OCI-LY7 (cell line): ENCODE measurements at regions not wholly inside any gene's neighbourhood (a gene's known extent, or its start where the extent isn't known, plus 50 kb on each side); places are given as distances from the start of the nearest gene placed in this dataset.

Experiments
- BruUV-seq: library from RNA; stranded (reverse); fragments of 400-500 nt; replicated peaks from 2 replicates; lab custom pipeline; 2021; lab: Mats Ljungman, UMichigan
- CTCF ChIA-PET: fragments of 300-600 bp; sonication (Branson Sonifier 250); formaldehyde crosslinking; loops from one replicate; lab custom pipeline; 2022; ENCODE audit warnings: antibody characterized with exemption; ENCODE audit not compliant: unreplicated experiment; lab: Charles Lee
- POLR2A ChIA-PET: fragments of 300-600 bp; sonication (Branson Sonifier 250); formaldehyde crosslinking; loops from one replicate; lab custom pipeline; 2022; ENCODE audit warnings: antibody characterized with exemption; lab: Charles Lee
- DNase-seq: peaks from one replicate; pipeline ENCODE4 v3.0.0-alpha.2; 2015; ENCODE audit warnings: low spot score
- H2AFZ ChIP-seq: fragments of 200-600 bp; sonication (generic), shearing (Covaris generic); 2 replicates; pipeline ENCODE4 v1.6.1; 2014; ENCODE audit warnings: mild to moderate bottlenecking, antibody characterized with exemption, low read length, moderate library complexity
- H3K27ac ChIP-seq: fragments of 200-600 bp; sonication (generic); 2 replicates; pipeline ENCODE4 v1.5.1; 2014; ENCODE audit warnings: mixed run types, low read depth, mild to moderate bottlenecking, moderate library complexity, low read length, inconsistent platforms; ENCODE audit not compliant: poor library complexity, severe bottlenecking
- H3K36me3 ChIP-seq: fragments of 200-600 bp; sonication (generic); 2 replicates; pipeline ENCODE4 v1.6.1; 2014; ENCODE audit warnings: mild to moderate bottlenecking, antibody characterized with exemption, low read length, moderate library complexity, mixed read lengths; ENCODE audit not compliant: insufficient read depth
- H3K4me1 ChIP-seq: fragments of 200-600 bp; sonication (generic); 2 replicates; pipeline ENCODE4 v1.5.1; 2014; ENCODE audit warnings: mild to moderate bottlenecking, low read length; ENCODE audit not compliant: insufficient read depth, poor library complexity, severe bottlenecking
- H3K4me2 ChIP-seq: fragments of 200-600 bp; sonication (generic); 2 replicates; pipeline ENCODE4 v1.6.1; 2014; ENCODE audit warnings: mild to moderate bottlenecking, low read length
- H3K4me3 ChIP-seq: fragments of 200-600 bp; sonication (generic); 2 replicates; pipeline ENCODE4 v1.5.1; 2014; ENCODE audit warnings: mild to moderate bottlenecking, low read depth, low read length; ENCODE audit not compliant: poor library complexity, severe bottlenecking
- H3K79me2 ChIP-seq: fragments of 200-600 bp; sonication (generic); 2 replicates; pipeline ENCODE4 v1.6.1; 2016; ENCODE audit warnings: low read depth, mild to moderate bottlenecking, low read length, moderate library complexity, mixed read lengths; ENCODE audit not compliant: insufficient read depth
- H3K9me2 ChIP-seq: fragments of 200-600 bp; sonication (generic); 2 replicates; pipeline ENCODE4 v1.6.1; 2016; ENCODE audit warnings: mild to moderate bottlenecking, low read length, mixed read lengths; ENCODE audit not compliant: insufficient read depth
- H3K9me3 ChIP-seq: fragments of 200-600 bp; sonication (generic); 2 replicates; pipeline ENCODE4 v1.6.1; 2014; ENCODE audit warnings: mild to moderate bottlenecking, mixed run types, low read length, mixed read lengths
- H4K20me1 ChIP-seq: fragments of 200-600 bp; sonication (generic); 2 replicates; pipeline ENCODE4 v1.6.1; 2014; ENCODE audit warnings: mild to moderate bottlenecking, antibody characterized with exemption, low read length, moderate library complexity, mixed read lengths; ENCODE audit not compliant: insufficient read depth
- CTCF ChIP-seq: fragments of 200-600 bp; sonication (generic); conservative IDR thresholded peaks from 2 replicates; pipeline ENCODE4 v1.5.1; 2014; ENCODE audit warnings: mild to moderate bottlenecking, antibody characterized with exemption, low read length, moderate library complexity, mixed read lengths
- EZH2phosphoT487 ChIP-seq: fragments of 200-600 bp; sonication (generic); IDR thresholded peaks from 2 replicates; pipeline ENCODE4 v1.6.1; 2018; ENCODE audit warnings: low read depth, borderline replicate concordance, mild to moderate bottlenecking, mixed run types, antibody characterized with exemption, low read length, moderate library complexity, mixed read lengths
- intact Hi-C: fragments of 100-400 bp; cut with micrococcal nuclease; formaldehyde crosslinking; loops from one replicate; pipeline ENCODE4 v1.10.0; 2022; ENCODE audit not compliant: unreplicated experiment

DNA sequence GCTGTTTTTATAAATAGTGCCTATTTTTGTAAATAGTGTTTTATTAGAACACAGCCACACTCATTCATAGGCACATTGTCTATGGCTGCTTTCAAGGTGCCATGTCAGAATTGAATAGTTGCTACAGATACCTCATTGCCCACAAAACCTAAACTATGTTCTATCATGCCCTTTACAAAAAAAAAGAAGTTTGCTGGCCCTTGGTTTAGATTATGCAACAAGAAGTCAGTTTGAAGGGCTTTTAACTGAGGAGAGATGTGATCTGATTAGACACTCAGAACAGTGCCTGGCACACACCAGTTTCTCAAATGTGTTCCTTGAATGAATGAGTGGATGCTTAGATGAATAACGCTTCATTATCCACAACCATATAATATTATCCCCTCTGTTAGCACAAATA, 366.1 kb downstream of the MAFB start:
- H3K4me2 ChIP-seq: no peak overlapping the region
- H3K79me2 ChIP-seq: no peaks in the 10 kb centered on the region
- H3K27ac ChIP-seq: no peak overlapping the region
- no peak overlapping the region for H2AFZ ChIP-seq
- TF ChIP-seq CTCF: no peak
- no peak for TF ChIP-seq EZH2phosphoT487
- H3K9me2 ChIP-seq: no peaks in the 10 kb centered on the region
- no peaks in the 10 kb centered on the region for H4K20me1 ChIP-seq
- no peak overlapping the region for H3K4me3 ChIP-seq
- H3K9me3 ChIP-seq: no peaks in the 10 kb centered on the region
- CTCF ChIA-PET: no interaction called here
- H3K4me1 ChIP-seq: no peaks in the 10 kb centered on the region
- intact Hi-C loops: no loop called here
- BruUV-seq: no TSS peak
- POLR2A ChIA-PET: no interaction called here
- no peak for DNase-seq
- no peaks in the 10 kb centered on the region for H3K36me3 ChIP-seq

DNA sequence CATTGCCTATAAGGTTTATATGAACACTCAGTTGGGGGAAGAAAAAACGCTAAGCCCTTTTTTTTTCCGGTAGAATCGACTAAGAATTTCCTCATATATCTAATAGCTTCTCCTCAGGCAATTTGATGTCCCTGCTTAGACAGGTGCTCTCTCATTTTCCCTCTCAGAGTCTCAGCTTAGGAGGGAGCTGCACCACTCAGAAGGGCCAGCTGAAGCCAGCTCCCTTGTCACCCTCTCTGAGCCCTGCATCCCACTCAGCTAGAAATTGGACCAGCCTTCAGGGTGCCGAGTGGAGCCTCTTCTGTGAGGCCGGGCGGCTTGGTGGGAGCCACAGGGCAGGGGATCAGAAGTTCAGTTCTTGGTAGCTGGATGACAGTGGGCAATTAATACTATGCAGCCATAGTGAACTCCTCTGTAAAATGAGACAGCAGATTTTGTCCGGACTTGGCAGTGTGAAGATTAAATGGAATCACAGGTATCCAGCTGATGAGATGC, 368.5 kb downstream of the MAFB start:
- H4K20me1 ChIP-seq: no peaks in the 10 kb centered on the region
- no peaks in the 10 kb centered on the region for H3K4me1 ChIP-seq
- no peak for DNase-seq
- H3K9me2 ChIP-seq: no peaks in the 10 kb centered on the region
- no peak overlapping the region for H3K27ac ChIP-seq
- no peak for TF ChIP-seq CTCF
- no peak for TF ChIP-seq EZH2phosphoT487
- ChIA-PET POLR2A (no interaction called here), CTCF (no interaction called here)
- no peak overlapping the region for H3K4me3 ChIP-seq
- no peaks in the 10 kb centered on the region for H3K9me3 ChIP-seq
- H3K36me3 ChIP-seq: no peaks in the 10 kb centered on the region
- no peak overlapping the region for H3K4me2 ChIP-seq
- BruUV-seq: no TSS peak
- no peaks in the 10 kb centered on the region for H3K79me2 ChIP-seq
- intact Hi-C loops: no loop called here
- H2AFZ ChIP-seq: no peak overlapping the region

DNA sequence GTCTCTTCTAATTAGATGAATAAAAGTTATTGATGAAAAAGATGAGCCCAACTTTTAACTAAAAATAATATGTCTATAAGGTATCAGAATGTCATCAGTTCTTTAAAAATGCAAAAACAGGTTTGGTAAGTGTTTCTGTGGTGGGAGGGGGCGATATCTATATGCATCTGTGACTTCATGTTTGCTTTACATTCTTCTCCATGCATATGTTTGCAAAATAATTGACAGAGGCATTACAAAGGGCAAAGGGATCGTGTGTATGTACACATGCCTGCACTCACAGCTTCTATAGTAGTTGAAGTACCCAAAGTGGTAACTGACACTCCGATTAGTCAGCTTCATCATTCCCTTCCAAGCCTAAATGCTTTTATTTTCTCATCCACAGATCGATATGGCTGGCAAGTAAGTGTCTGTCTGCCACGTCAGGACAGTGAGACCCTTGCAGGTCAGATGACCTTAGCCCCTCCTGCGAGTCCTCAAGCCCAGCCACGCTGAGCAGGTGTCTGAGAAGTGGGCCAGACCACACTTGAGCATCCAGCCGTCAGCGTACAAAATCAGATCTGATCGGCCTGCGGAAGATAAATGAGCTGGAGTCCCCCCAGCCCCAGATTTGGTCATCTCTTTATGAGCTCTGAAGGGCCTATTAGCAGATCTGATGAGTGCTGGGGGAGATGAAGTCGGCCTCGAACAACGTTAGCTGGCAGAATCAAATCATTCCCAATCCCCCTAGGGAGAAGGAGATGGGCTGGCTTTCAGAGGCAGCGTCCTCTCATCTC, 369.1 kb downstream of the MAFB start:
- Histone ChIP-seq H3K36me3 (no peaks in the 10 kb centered on the region), H3K9me2 (no peaks in the 10 kb centered on the region), H3K4me1 (no peaks in the 10 kb centered on the region), H4K20me1 (no peaks in the 10 kb centered on the region), H3K9me3 (no peaks in the 10 kb centered on the region), H3K27ac (no peak overlapping the region), H3K4me2 (no peak overlapping the region), H2AFZ (no peak overlapping the region), H3K79me2 (no peaks in the 10 kb centered on the region), H3K4me3 (no peak overlapping the region)
- TF ChIP-seq EZH2phosphoT487 (no peak), CTCF (no peak)
- intact Hi-C loops: no loop called here
- BruUV-seq: no TSS peak
- no peak for DNase-seq
- CTCF ChIA-PET: no interaction called here
- POLR2A ChIA-PET: interaction anchor here (0.6 kb wide), 1 partner anchor 373 kb away, joined by 3 read pairs; no protein-coding TSS in a partner anchor
